PFSK-1 (cell line): ENCODE measurements at regions not wholly inside any gene's neighbourhood (a gene's known extent, or its start where the extent isn't known, plus 50 kb on each side); places are given as distances from the start of the nearest gene placed in this dataset.

Experiments used
- FOXP2 ChIP-seq: optimal IDR thresholded peaks from 2 replicates; pipeline ENCODE3; 2011; ENCODE audit warnings: borderline replicate concordance, control low read depth, inconsistent platforms; ENCODE audit not compliant: insufficient read depth; ENCODE audit errors: extremely low read length, extremely low read depth
- POLR2AphosphoS5 ChIP-seq: IDR thresholded peaks from 2 replicates; pipeline ENCODE4 v1.6.1; 2012; ENCODE audit warnings: low read depth, mild to moderate bottlenecking, control low read depth, low read length, moderate library complexity
- REST ChIP-seq, 2 experiments: IDR thresholded peaks; 2 replicates each; pipeline versions ENCODE4 v1.6.1 to v1.8.0; 2011 to 2012; ENCODE audit warnings: low read depth in 2 of 2, low read length in 2 of 2, control low read depth in 1 of 2, inconsistent platforms in 1 of 2, mild to moderate bottlenecking in 1 of 2, moderate library complexity in 1 of 2; ENCODE audit not compliant: insufficient read depth in 1 of 2
- SIN3A ChIP-seq: IDR thresholded peaks from 2 replicates; pipeline ENCODE4 v1.6.1; 2012; ENCODE audit warnings: mild to moderate bottlenecking, low read length, moderate library complexity, borderline replicate concordance; ENCODE audit not compliant: insufficient read depth
- TAF1 ChIP-seq: IDR thresholded peaks from 2 replicates; pipeline ENCODE4 v1.6.1; 2012; ENCODE audit warnings: low read length, control low read depth, borderline replicate concordance; ENCODE audit not compliant: insufficient read depth

- TF ChIP-seq FOXP2: no peak
- TF ChIP-seq REST (IDR thresholded peaks at IDR 0.05; ENCODE audit: insufficient read depth in 1 of 2, low read depth in 2 of 2, low read length in 2 of 2): no peak
- no peak for TF ChIP-seq POLR2AphosphoS5
- TF ChIP-seq TAF1: no peak
- no peak for TF ChIP-seq SIN3A
These were observed 956.9 kb upstream of the SLC39A10 start for GRCh38 chr2:194700116-194700515.

DNA sequence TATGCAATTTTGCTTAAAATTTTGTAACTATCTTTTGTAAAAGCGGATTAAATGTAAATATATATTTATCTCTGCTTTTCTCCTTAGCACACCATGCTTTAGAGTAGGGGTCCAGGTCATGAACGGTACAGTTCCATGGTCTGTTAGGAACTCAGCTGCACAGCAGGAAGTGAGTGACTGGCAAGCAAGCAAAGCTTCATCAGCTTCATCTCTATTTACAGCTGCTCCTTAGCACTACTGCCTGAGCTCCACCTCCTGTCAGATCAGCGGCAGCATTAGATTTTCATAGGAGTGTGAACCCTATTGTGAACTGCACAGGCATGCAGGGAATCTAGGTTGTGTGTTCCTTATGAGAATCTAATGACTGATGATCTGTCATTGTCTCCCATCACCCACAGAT lies 959.0 kb upstream of the SLC39A10 start:
- TF ChIP-seq REST (IDR thresholded peaks at IDR 0.05; ENCODE audit: insufficient read depth in 1 of 2, low read depth in 2 of 2, low read length in 2 of 2): no peak
- TF ChIP-seq TAF1: no peak
- TF ChIP-seq POLR2AphosphoS5: no peak
- TF ChIP-seq SIN3A: no peak
- no peak for TF ChIP-seq FOXP2

DNA sequence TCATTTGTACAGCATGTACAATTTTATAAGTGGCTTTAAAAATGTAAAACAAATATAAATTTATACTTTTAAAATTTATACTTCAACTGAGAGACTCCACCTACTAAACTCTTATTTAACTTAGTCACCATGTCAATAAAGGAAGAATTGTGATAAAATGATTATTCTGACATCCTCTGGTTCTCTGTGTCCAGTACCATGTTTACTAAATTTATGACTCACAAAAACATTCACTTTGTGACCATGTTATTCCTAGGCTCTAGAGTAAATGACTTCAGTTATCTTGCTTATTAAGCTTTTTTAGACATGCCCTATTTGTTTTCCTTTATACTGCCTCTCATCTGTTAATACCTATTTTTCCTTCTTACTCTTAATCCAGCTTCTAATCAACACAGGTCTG lies 959.6 kb upstream of the SLC39A10 start:
- TF ChIP-seq POLR2AphosphoS5: no peak
- TF ChIP-seq SIN3A: no peak
- no peak for TF ChIP-seq REST (IDR thresholded peaks at IDR 0.05; ENCODE audit: insufficient read depth in 1 of 2, low read depth in 2 of 2, low read length in 2 of 2)
- no peak for TF ChIP-seq TAF1
- no peak for TF ChIP-seq FOXP2

- TF ChIP-seq FOXP2 (no peak), POLR2AphosphoS5 (no peak), REST (IDR thresholded peaks at IDR 0.05; ENCODE audit: insufficient read depth in 1 of 2, low read depth in 2 of 2, low read length in 2 of 2) (no peak)
These were observed 960.3 kb upstream of the SLC39A10 start for GRCh38 chr2:194696690-194697089.

DNA sequence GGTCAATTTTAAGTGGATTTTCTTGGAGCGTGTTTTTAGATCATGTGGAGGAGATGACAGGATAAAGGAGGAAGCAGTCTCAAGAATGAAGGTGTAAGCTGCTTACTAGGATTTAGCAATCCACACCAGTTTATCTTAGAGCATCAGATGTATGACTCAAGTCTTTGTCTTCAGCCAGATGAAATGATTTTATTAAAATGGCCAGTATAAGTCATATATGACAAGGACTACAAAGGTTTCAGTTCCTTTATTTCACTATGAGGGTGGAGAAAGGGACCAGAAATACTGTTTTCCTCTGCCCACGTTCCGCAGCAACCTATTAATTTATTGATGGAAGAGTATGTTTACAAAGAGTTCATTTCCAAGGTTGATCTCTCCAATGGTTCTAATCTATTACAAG lies 970.5 kb upstream of the SLC39A10 start:
- TF ChIP-seq FOXP2: no peak
- no peak for TF ChIP-seq REST (IDR thresholded peaks at IDR 0.05; ENCODE audit: insufficient read depth in 1 of 2, low read depth in 2 of 2, low read length in 2 of 2)
- no peak for TF ChIP-seq POLR2AphosphoS5
- no peak for TF ChIP-seq SIN3A
- no peak for TF ChIP-seq TAF1
